Stimulated activated CD8-positive, alpha-beta memory T cell treated with anti-CD3 and anti-CD28 coated beads, Interleukin-4, amount 100 ng/mL, for 48 hours (primary cell): ENCODE measurements at regions not wholly inside any gene's neighbourhood (a gene's known extent, or its start where the extent isn't known, plus 50 kb on each side); places are given as distances from the start of the nearest gene placed in this dataset.

ENCODE experiments used
- DNase-seq: peaks from one replicate; pipeline ENCODE4 v3.0.0-alpha.2; 2020

- no peak for DNase-seq
These were observed 63.4 kb upstream of the ARAP3 start for GRCh38 chr5:141745390-141745789.

- no peak for DNase-seq
These were observed 61.8 kb upstream of the ARAP3 start for GRCh38 chr5:141743866-141744272.

- DNase-seq: peak; percentile 33
These were observed 61.1 kb upstream of the ARAP3 start for GRCh38 chr5:141742866-141743851.

GRCh38 chr5:141742144-141742543 is 60.1 kb upstream of the ARAP3 start:
- no peak for DNase-seq

GRCh38 chr5:141740885-141741284 is 58.9 kb upstream of the ARAP3 start:
- no peak for DNase-seq

GRCh38 chr5:141737535-141737934 is 55.5 kb upstream of the ARAP3 start:
- DNase-seq: no peak

- DNase-seq: no peak
These were observed 53.8 kb upstream of the ARAP3 start for GRCh38 chr5:141735823-141736222.

- peak; percentile 60 for DNase-seq
These were observed 52.6 kb upstream of the ARAP3 start for GRCh38 chr5:141734501-141735229.

GRCh38 chr5:141733198-141733597 is 51.2 kb upstream of the ARAP3 start:
- no peak for DNase-seq

- no peak for DNase-seq
These were observed 50.4 kb upstream of the ARAP3 start for GRCh38 chr5:141732417-141732816.
